PC-3 (cell line): ENCODE measurements at regions not wholly inside any gene's neighbourhood (a gene's known extent, or its start where the extent isn't known, plus 50 kb on each side); places are given as distances from the start of the nearest gene placed in this dataset.
"Not testable (repeated sequence)": the region's sequence is repeated elsewhere in the genome, so short reads cannot be mapped to it uniquely, and the experiment has no call there.

ENCODE experiments used
- ATAC-seq: fragments of 200-7000 bp; cut with Tn5 transposase; 2 replicates; pipeline ENCODE4 v1.9.1; 2020; ENCODE audit warnings: mild to moderate bottlenecking, moderate library complexity
- BruUV-seq: library from RNA; stranded (reverse); fragments of 400-500 nt; replicated peaks from 2 replicates; lab custom pipeline; 2021; lab: Mats Ljungman, UMichigan
- CTCF ChIA-PET: fragments of 300-600 bp; sonication (Branson Sonifier 250); formaldehyde crosslinking; loops from one replicate; lab custom pipeline; 2022; ENCODE audit warnings: antibody characterized with exemption; lab: Charles Lee
- POLR2A ChIA-PET: fragments of 300-600 bp; sonication (Branson Sonifier 250); formaldehyde crosslinking; loops from one replicate; lab custom pipeline; 2022; ENCODE audit warnings: antibody characterized with exemption; ENCODE audit not compliant: unreplicated experiment; lab: Charles Lee
- DNase-seq: peaks from one replicate; pipeline ENCODE4 v3.0.0-alpha.2; 2015
- H2AFZ ChIP-seq: fragments of 300-600 bp; sonication (generic); 2 replicates; pipeline ENCODE4 v1.6.0; 2016; ENCODE audit warnings: antibody characterized with exemption, low read length
- H3F3A ChIP-seq: fragments of 300-600 bp; sonication (generic); one replicate; pipeline ENCODE4 v1.6.0; 2017; ENCODE audit warnings: antibody characterized with exemption, low read length, control low read depth, mild to moderate bottlenecking; ENCODE audit not compliant: unreplicated experiment
- H3K27ac ChIP-seq: fragments of 300-600 bp; sonication (generic); 2 replicates; pipeline ENCODE4 v1.5.1; 2016; ENCODE audit warnings: mild to moderate bottlenecking, low read length
- H3K27me3 ChIP-seq: fragments of 300-600 bp; sonication (generic); 2 replicates; pipeline ENCODE4 v1.6.1; 2016; ENCODE audit warnings: low read length, mixed read lengths
- H3K36me3 ChIP-seq: fragments of 300-600 bp; sonication (generic); 2 replicates; pipeline ENCODE4 v1.6.1; 2016; ENCODE audit warnings: low read depth, mixed run types, low read length, mixed read lengths
- H3K4me1 ChIP-seq: fragments of 300-600 bp; sonication (generic); 2 replicates; pipeline ENCODE4 v1.5.1; 2016; ENCODE audit warnings: low read length; ENCODE audit not compliant: insufficient read depth
- H3K4me2 ChIP-seq: fragments of 300-600 bp; sonication (generic); 2 replicates; pipeline ENCODE4 v1.6.0; 2016; ENCODE audit warnings: low read length
- H3K4me3 ChIP-seq: fragments of 300-600 bp; sonication (generic); 2 replicates; pipeline ENCODE4 v1.5.1; 2016; ENCODE audit warnings: mild to moderate bottlenecking, low read length, mixed read lengths
- H3K79me2 ChIP-seq: fragments of 300-600 bp; sonication (generic); 2 replicates; pipeline ENCODE4 v1.6.1; 2017; ENCODE audit warnings: low read length, mixed read lengths
- H3K9ac ChIP-seq: fragments of 300-600 bp; sonication (generic); 2 replicates; pipeline ENCODE4 v1.6.0; 2016; ENCODE audit warnings: mild to moderate bottlenecking, low read length
- H3K9me2 ChIP-seq: fragments of 300-600 bp; sonication (generic); replicated peaks from 2 replicates; pipeline ENCODE4 v1.6.1; 2016; ENCODE audit warnings: mixed run types, low read length, mixed read lengths
- H3K9me3 ChIP-seq: fragments of 300-600 bp; sonication (generic); 2 replicates; pipeline ENCODE4 v1.6.1; 2016; ENCODE audit warnings: low read length, mixed read lengths
- H4K20me1 ChIP-seq: fragments of 300-600 bp; sonication (generic); 2 replicates; pipeline ENCODE4 v1.6.1; 2016; ENCODE audit warnings: low read length, mixed read lengths
- CTCF ChIP-seq: fragments of 300-600 bp; sonication (generic); conservative IDR thresholded peaks from 2 replicates; pipeline ENCODE4 v1.5.1; 2017; ENCODE audit warnings: antibody characterized with exemption, low read depth, mild to moderate bottlenecking, low read length
- EZH2 ChIP-seq: fragments of 300-600 bp; sonication (generic); IDR thresholded peaks from one replicate; pipeline ENCODE4 v1.6.1; 2017; ENCODE audit warnings: antibody characterized with exemption, mild to moderate bottlenecking, low read length; ENCODE audit not compliant: unreplicated experiment
- EZH2phosphoT487 ChIP-seq: fragments of 300-600 bp; sonication (generic); IDR thresholded peaks from 2 replicates; pipeline ENCODE4 v1.6.1; 2018; ENCODE audit warnings: mild to moderate bottlenecking, antibody characterized with exemption, low read length, borderline replicate concordance
- intact Hi-C: fragments of 100-400 bp; cut with micrococcal nuclease; formaldehyde crosslinking; loops from 2 replicates; pipeline ENCODE4 v1.9.0; 2023

- H3K9me2 ChIP-seq, result no peaks in the 10 kb centered on the region
- H3K9me3 ChIP-seq, result no peaks in the 10 kb centered on the region
- no peaks in the 10 kb centered on the region for H4K20me1 ChIP-seq
- intact Hi-C loops, result no loop called here
- CTCF ChIA-PET, result no interaction called here
- H3K27ac ChIP-seq, result no peak overlapping the region
- no peaks in the 10 kb centered on the region for H3K4me1 ChIP-seq
- no peak overlapping the region for H3K4me3 ChIP-seq
- no TSS peak for BruUV-seq
- POLR2A ChIA-PET, result no interaction called here
- no peak overlapping the region for H2AFZ ChIP-seq
- TF ChIP-seq EZH2phosphoT487, result no peak
- no peak for TF ChIP-seq CTCF
- TF ChIP-seq EZH2, result no peak
- DNase-seq (no peak), ATAC-seq (no peak)
- H3K9ac ChIP-seq, result no peak overlapping the region
- H3F3A ChIP-seq, result no peaks in the 10 kb centered on the region
- H3K79me2 ChIP-seq, result no peaks in the 10 kb centered on the region
- no peaks in the 10 kb centered on the region for H3K36me3 ChIP-seq
- no peak overlapping the region for H3K4me2 ChIP-seq
- H3K27me3 ChIP-seq, result peaks cover 28% of the 10 kb centered on the region; the same call in 1 of the 2 replicates
Observed at GRCh38 chr17:21595086-21595485, 97.2 kb upstream of the KCNJ18 start.

- TF ChIP-seq EZH2, result no peak
- TF ChIP-seq EZH2phosphoT487, result no peak
- TF ChIP-seq CTCF, result no peak
- no peaks in the 10 kb centered on the region for H3K79me2 ChIP-seq
- POLR2A ChIA-PET, result no interaction called here
- intact Hi-C loops, result no loop called here
- H3K9ac ChIP-seq, result no peak overlapping the region
- H3F3A ChIP-seq, result no peaks in the 10 kb centered on the region
- H3K36me3 ChIP-seq, result no peaks in the 10 kb centered on the region
- DNase-seq (no peak), ATAC-seq (no peak)
- no peak overlapping the region for H2AFZ ChIP-seq
- H3K9me2 ChIP-seq, result no peaks in the 10 kb centered on the region
- no peak overlapping the region for H3K4me2 ChIP-seq
- H3K4me3 ChIP-seq, result no peak overlapping the region
- H3K9me3 ChIP-seq, result no peaks in the 10 kb centered on the region
- no peak overlapping the region for H3K27ac ChIP-seq
- CTCF ChIA-PET, result no interaction called here
- no peaks in the 10 kb centered on the region for H3K4me1 ChIP-seq
- no peaks in the 10 kb centered on the region for H4K20me1 ChIP-seq
- BruUV-seq, result no TSS peak
- peaks cover 14% of the 10 kb centered on the region; the same call in 1 of the 2 replicates for H3K27me3 ChIP-seq
Observed at GRCh38 chr17:21602176-21602575, 90.1 kb upstream of the KCNJ18 start.

GRCh38 chr17:21603292-21603691 lies 89.0 kb upstream of the KCNJ18 start:
- H3K36me3 ChIP-seq, CTCF ChIA-PET, H3K4me1 ChIP-seq, H3K27ac ChIP-seq, H3K27me3 ChIP-seq, H3K9me3 ChIP-seq, H4K20me1 ChIP-seq, POLR2A ChIA-PET, H3K4me2 ChIP-seq, H3K79me2 ChIP-seq, H3K4me3 ChIP-seq, BruUV-seq, H2AFZ ChIP-seq, DNase-seq, H3F3A ChIP-seq, H3K9me2 ChIP-seq, intact Hi-C loops, H3K9ac ChIP-seq, ATAC-seq: not testable (repeated sequence)

GRCh38 chr17:21611443-21611842 lies 80.9 kb upstream of the KCNJ18 start:
- POLR2A ChIA-PET, CTCF ChIA-PET, H3K36me3 ChIP-seq, H3K4me1 ChIP-seq, H3K9me2 ChIP-seq, ATAC-seq, H2AFZ ChIP-seq, intact Hi-C loops, BruUV-seq, H3K9ac ChIP-seq, H3K4me2 ChIP-seq, H3K9me3 ChIP-seq, H3K79me2 ChIP-seq, H4K20me1 ChIP-seq, H3F3A ChIP-seq, DNase-seq, H3K4me3 ChIP-seq, H3K27me3 ChIP-seq, H3K27ac ChIP-seq: not testable (repeated sequence)

GRCh38 chr17:21612123-21613070 lies 79.9 kb upstream of the KCNJ18 start:
- H3K4me3 ChIP-seq, H3K4me2 ChIP-seq, H2AFZ ChIP-seq, H3K4me1 ChIP-seq, H3K36me3 ChIP-seq, H3F3A ChIP-seq, DNase-seq, BruUV-seq, H3K27me3 ChIP-seq, H3K79me2 ChIP-seq, POLR2A ChIA-PET, H4K20me1 ChIP-seq, CTCF ChIA-PET, H3K9ac ChIP-seq, ATAC-seq, intact Hi-C loops, H3K9me2 ChIP-seq, H3K27ac ChIP-seq, H3K9me3 ChIP-seq: not testable (repeated sequence)
